IMR-90 (cell line): ENCODE measurements at regions not wholly inside any gene's neighbourhood (a gene's known extent, or its start where the extent isn't known, plus 50 kb on each side); places are given as distances from the start of the nearest gene placed in this dataset.

Experiments
- ATAC-seq: fragments of 200-7000 bp; cut with Tn5 transposase; 2 replicates; pipeline ENCODE4 v1.9.1; 2020; ENCODE audit warnings: low read depth, mild to moderate bottlenecking, moderate library complexity
- BruUV-seq: library from RNA; stranded (reverse); fragments of 400-500 nt; replicated peaks from 2 replicates; lab custom pipeline; 2021; lab: Mats Ljungman, UMichigan
- CTCF ChIA-PET: fragments of 300-600 bp; formaldehyde crosslinking; extraction: SDS; loops from one replicate; lab custom pipeline; 2021; ENCODE audit warnings: antibody characterized with exemption; lab: Yijun Ruan, JAX
- POLR2A ChIA-PET: fragments of 300-600 bp; sonication (Branson Sonifier 250); formaldehyde crosslinking; loops from one replicate; lab custom pipeline; 2022; ENCODE audit warnings: antibody characterized with exemption; ENCODE audit not compliant: unreplicated experiment; lab: Charles Lee
- DNase-seq: peaks from one replicate; pipeline ENCODE4 v3.0.0; 2013
- H2AFZ ChIP-seq: replicated peaks from 2 replicates; pipeline ENCODE3; 2013; ENCODE audit warnings: low read length, mild to moderate bottlenecking; ENCODE audit not compliant: poor library complexity
- H2AK5ac ChIP-seq: 2 replicates; pipeline ENCODE4 v1.6.1; 2013; ENCODE audit warnings: low read depth, low read length, inconsistent platforms
- H2AK9ac ChIP-seq: replicated peaks from 2 replicates; pipeline ENCODE3; 2013; ENCODE audit warnings: mild to moderate bottlenecking, low read depth, low read length, moderate library complexity; ENCODE audit not compliant: poor library complexity
- H2BK120ac ChIP-seq: 2 replicates; pipeline ENCODE4 v1.6.1; 2013; ENCODE audit warnings: low read depth, low read length, inconsistent platforms
- H2BK15ac ChIP-seq: 3 replicates; pipeline ENCODE4 v1.6.1; 2013; ENCODE audit warnings: low read depth, low read length, inconsistent platforms
- H2BK20ac ChIP-seq: 2 replicates; pipeline ENCODE4 v1.6.1; 2013; ENCODE audit warnings: low read depth, mild to moderate bottlenecking, inconsistent platforms, low read length, moderate library complexity
- H2BK5ac ChIP-seq: 2 replicates; pipeline ENCODE4 v1.6.1; 2013; ENCODE audit warnings: mild to moderate bottlenecking, low read depth, low read length, inconsistent platforms; ENCODE audit not compliant: poor library complexity, severe bottlenecking
- H3K14ac ChIP-seq: replicated peaks from 2 replicates; pipeline ENCODE4 v1.6.1; 2013; ENCODE audit warnings: low read depth, low read length, inconsistent platforms
- H3K18ac ChIP-seq: 2 replicates; pipeline ENCODE4 v1.6.1; 2013; ENCODE audit warnings: low read depth, low read length, control low read depth
- H3K23ac ChIP-seq: 2 replicates; pipeline ENCODE4 v1.6.1; 2013; ENCODE audit warnings: low read depth, low read length, inconsistent platforms
- H3K27ac ChIP-seq: 2 replicates; pipeline ENCODE4 v1.5.1; 2013; ENCODE audit warnings: mild to moderate bottlenecking, control low read depth, low read length; ENCODE audit not compliant: insufficient read depth
- H3K27me3 ChIP-seq: 2 replicates; pipeline ENCODE4 v1.6.1; 2013; ENCODE audit warnings: low read length; ENCODE audit not compliant: control insufficient read depth, insufficient read depth
- H3K36me3 ChIP-seq: 2 replicates; pipeline ENCODE4 v1.6.1; 2013; ENCODE audit warnings: low read length, mixed read lengths; ENCODE audit not compliant: control insufficient read depth, insufficient read depth
- H3K4ac ChIP-seq: 2 replicates; pipeline ENCODE4 v1.6.1; 2013; ENCODE audit warnings: low read depth, low read length, inconsistent platforms
- H3K4me1 ChIP-seq: 2 replicates; pipeline ENCODE4 v1.6.1; 2013; ENCODE audit warnings: low read length, mixed read lengths; ENCODE audit not compliant: control insufficient read depth, insufficient read depth
- H3K4me2 ChIP-seq: 2 replicates; pipeline ENCODE4 v1.6.1; 2013; ENCODE audit warnings: low read depth, mild to moderate bottlenecking, control low read depth, low read length, moderate library complexity
- H3K4me3 ChIP-seq: 2 replicates; pipeline ENCODE4 v1.5.1; 2013; ENCODE audit warnings: low read depth, mild to moderate bottlenecking, control low read depth, low read length, moderate library complexity; ENCODE audit not compliant: insufficient read depth
- H3K56ac ChIP-seq: 2 replicates; pipeline ENCODE4 v1.6.1; 2013; ENCODE audit warnings: low read length, inconsistent platforms; ENCODE audit not compliant: insufficient read depth; ENCODE audit errors: extremely low read depth
- H3K79me1 ChIP-seq, 2 experiments: 2 replicates each; pipeline ENCODE4 v1.6.1; 2013; ENCODE audit warnings: low read length in 2 of 2, inconsistent platforms in 1 of 2, low read depth in 1 of 2
- H3K9ac ChIP-seq: 2 replicates; pipeline ENCODE4 v1.6.1; 2013; ENCODE audit warnings: low read depth, low read length, control low read depth
- H3K9me1 ChIP-seq: 2 replicates; pipeline ENCODE4 v1.6.1; 2013; ENCODE audit warnings: low read length, inconsistent platforms; ENCODE audit not compliant: insufficient read depth
- H3K9me3 ChIP-seq: 2 replicates; pipeline ENCODE4 v1.6.1; 2013; ENCODE audit warnings: low read length; ENCODE audit not compliant: control insufficient read depth, insufficient read depth
- H4K20me1 ChIP-seq: 2 replicates; pipeline ENCODE4 v1.6.1; 2013; ENCODE audit warnings: low read length, inconsistent platforms; ENCODE audit not compliant: insufficient read depth
- H4K5ac ChIP-seq: 2 replicates; pipeline ENCODE4 v1.6.1; 2013; ENCODE audit warnings: mild to moderate bottlenecking, low read depth, low read length, control low read depth
- H4K8ac ChIP-seq, 2 experiments: 2 replicates each; pipeline ENCODE4 v1.6.1; 2013; ENCODE audit warnings: low read depth in 2 of 2, low read length in 2 of 2, control low read depth in 1 of 2, inconsistent platforms in 1 of 2
- H4K91ac ChIP-seq: 2 replicates; pipeline ENCODE4 v1.6.1; 2013; ENCODE audit warnings: low read depth, low read length, inconsistent platforms; ENCODE audit not compliant: insufficient read depth
- CEBPB ChIP-seq: IDR thresholded peaks from 2 replicates; pipeline ENCODE4 v1.6.1; 2012; ENCODE audit warnings: low read depth, low read length, improper control_type of control experiment
- CHD1 ChIP-seq: IDR thresholded peaks from 2 replicates; pipeline ENCODE4 v1.6.1; 2012; ENCODE audit warnings: low read depth, low read length, improper control_type of control experiment
- FOS ChIP-seq: fragments of 150-350 bp; IDR thresholded peaks from 2 replicates; pipeline ENCODE4 v1.6.1; 2016; ENCODE audit warnings: low read depth, low read length
- MAFK ChIP-seq: IDR thresholded peaks from 2 replicates; pipeline ENCODE4 v1.6.1; 2012; ENCODE audit warnings: low read depth, low read length, improper control_type of control experiment
- MAZ ChIP-seq: IDR thresholded peaks from 2 replicates; pipeline ENCODE4 v1.6.1; 2012; ENCODE audit warnings: low read depth, mild to moderate bottlenecking, low read length, improper control_type of control experiment, moderate library complexity, borderline replicate concordance
- MXI1 ChIP-seq: IDR thresholded peaks from 2 replicates; pipeline ENCODE4 v1.6.1; 2012; ENCODE audit warnings: low read depth, mild to moderate bottlenecking, low read length, moderate library complexity, borderline replicate concordance
- NFE2L2 ChIP-seq: fragments of 150-350 bp; IDR thresholded peaks from 2 replicates; pipeline ENCODE4 v1.6.1; 2016; ENCODE audit warnings: low read depth, mild to moderate bottlenecking, low read length
- POLR2A ChIP-seq: IDR thresholded peaks from 2 replicates; pipeline ENCODE4 v1.6.1; 2012; ENCODE audit warnings: mild to moderate bottlenecking, low read depth, low read length
- RAD21 ChIP-seq: IDR thresholded peaks from 2 replicates; pipeline ENCODE4 v1.6.1; 2012; ENCODE audit warnings: low read length, improper control_type of control experiment
- RCOR1 ChIP-seq: IDR thresholded peaks from 2 replicates; pipeline ENCODE4 v1.6.1; 2012; ENCODE audit warnings: mild to moderate bottlenecking, low read length, improper control_type of control experiment; ENCODE audit not compliant: insufficient replicate concordance
- RFX5 ChIP-seq: IDR thresholded peaks from 2 replicates; pipeline ENCODE4 v1.8.0; 2012; ENCODE audit warnings: low read depth, mild to moderate bottlenecking, low read length, moderate library complexity
- dilution Hi-C: fragments of 300-500 bp; cut with HindIII; formaldehyde crosslinking; loops from one replicate; pipeline ENCODE4 v1.14.3; 2018; ENCODE audit warnings: low sequenced_read_pairs; ENCODE audit not compliant: unreplicated experiment
- in situ Hi-C: fragments of 300-500 bp; cut with MboI; formaldehyde crosslinking; loops from 3 replicates; pipeline ENCODE4 v1.14.3; 2019; ENCODE audit warnings: low sequenced_read_pairs, inconsistent platforms, mixed read lengths
- intact Hi-C: fragments of 100-400 bp; cut with micrococcal nuclease; formaldehyde crosslinking; loops from 2 replicates; pipeline ENCODE4 v1.10.0; 2022
- TF ChIP-seq, protein P1 (sequence below): fragments of 150-350 bp; IDR thresholded peaks from 2 replicates; pipeline ENCODE4 v1.6.1; 2017; ENCODE audit warnings: mild to moderate bottlenecking, antibody characterized with exemption, low read length, low read depth

DNA sequence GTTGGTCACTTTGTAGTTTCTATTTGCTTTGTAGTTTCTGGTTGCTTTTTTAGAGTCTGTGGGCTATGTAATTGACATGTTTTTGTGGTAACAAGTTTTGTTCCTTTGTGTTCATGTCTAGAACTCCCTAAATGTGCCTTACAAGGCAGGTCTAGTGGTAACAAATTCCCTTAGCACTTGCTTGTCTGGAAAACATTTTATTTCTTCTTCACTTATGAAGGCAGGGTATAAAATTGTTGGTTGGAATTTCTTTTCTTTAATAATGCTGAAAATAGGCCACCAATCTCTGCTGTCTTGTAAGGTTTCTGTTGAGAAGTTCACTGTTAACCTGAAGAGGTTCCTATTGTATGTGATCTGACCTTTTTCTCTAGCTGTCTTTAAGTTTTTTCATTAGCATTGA is 383.6 kb downstream of the EPHA7 start:
- no peak for TF ChIP-seq NFE2L2
- no peak for TF ChIP-seq CEBPB
- TF ChIP-seq, protein P1, sequence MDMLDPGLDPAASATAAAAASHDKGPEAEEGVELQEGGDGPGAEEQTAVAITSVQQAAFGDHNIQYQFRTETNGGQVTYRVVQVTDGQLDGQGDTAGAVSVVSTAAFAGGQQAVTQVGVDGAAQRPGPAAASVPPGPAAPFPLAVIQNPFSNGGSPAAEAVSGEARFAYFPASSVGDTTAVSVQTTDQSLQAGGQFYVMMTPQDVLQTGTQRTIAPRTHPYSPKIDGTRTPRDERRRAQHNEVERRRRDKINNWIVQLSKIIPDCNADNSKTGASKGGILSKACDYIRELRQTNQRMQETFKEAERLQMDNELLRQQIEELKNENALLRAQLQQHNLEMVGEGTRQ = no peak
- no peak for TF ChIP-seq FOS
- TF ChIP-seq RAD21 = no peak
- no peak for TF ChIP-seq RFX5
- TF ChIP-seq RCOR1 = no peak
- no peak for TF ChIP-seq POLR2A
- no peak for TF ChIP-seq CHD1
- no peak for TF ChIP-seq MXI1
- TF ChIP-seq MAZ = no peak
- TF ChIP-seq MAFK = no peak
- ChIA-PET CTCF (no interaction called here), POLR2A (no interaction called here)
- Histone ChIP-seq H3K4me3 (no peak overlapping the region), H2AK9ac (no peak overlapping the region), H3K23ac (no peak overlapping the region), H3K9ac (no peak overlapping the region), H3K9me3 (peaks cover 8% of the 10 kb centered on the region), H2BK120ac (no peak overlapping the region), H3K14ac (no peak overlapping the region), H3K9me1 (no peaks in the 10 kb centered on the region), H3K4me1 (no peaks in the 10 kb centered on the region), H4K20me1 (no peaks in the 10 kb centered on the region), H3K27me3 (no peaks in the 10 kb centered on the region), H3K18ac (no peak overlapping the region), H4K91ac (no peak overlapping the region), H3K4me2 (no peak overlapping the region), H3K79me1 (no peaks in the 10 kb centered on the region), H3K56ac (no peak overlapping the region), H4K8ac (no peak overlapping the region), H2AK5ac (no peak overlapping the region), H3K36me3 (no peaks in the 10 kb centered on the region), H4K5ac (no peak overlapping the region), H2AFZ (no peak overlapping the region), H3K4ac (no peak overlapping the region), H3K27ac (no peak overlapping the region), H2BK15ac (no peak overlapping the region), H2BK5ac (no peak overlapping the region), H2BK20ac (no peak overlapping the region)
- BruUV-seq = no TSS peak
- intact Hi-C loops (no loop called here), in situ Hi-C loops (no loop called here), dilution Hi-C loops (no loop called here)
- DNase-seq = no peak
- ATAC-seq = no peak
